Caco-2 (cell line): ENCODE measurements at regions not wholly inside any gene's neighbourhood (a gene's known extent, or its start where the extent isn't known, plus 50 kb on each side); places are given as distances from the start of the nearest gene placed in this dataset.

ENCODE experiments used
- BruUV-seq: library from RNA; stranded (reverse); fragments of 400-500 nt; replicated peaks from 2 replicates; lab custom pipeline; 2021; lab: Mats Ljungman, UMichigan
- CTCF ChIA-PET: fragments of 300-600 bp; sonication (Branson Sonifier 250); formaldehyde crosslinking; loops from one replicate; lab custom pipeline; 2022; ENCODE audit warnings: antibody characterized with exemption; lab: Charles Lee
- POLR2A ChIA-PET: fragments of 300-600 bp; sonication (Branson Sonifier 250); formaldehyde crosslinking; loops from one replicate; lab custom pipeline; 2022; ENCODE audit warnings: antibody characterized with exemption; lab: Charles Lee
- DNase-seq, 2 experiments: peaks; one replicate each; pipeline versions ENCODE4 v3.0.0 to v3.0.0-alpha.2; 2020 to 2022
- H3K27me3 ChIP-seq: replicated peaks from 2 replicates; pipeline ENCODE4 v1.6.0; 2011; ENCODE audit warnings: low read length; ENCODE audit not compliant: control insufficient read depth, insufficient read depth
- H3K36me3 ChIP-seq: 2 replicates; pipeline ENCODE4 v1.5.1; 2011; ENCODE audit warnings: low read length; ENCODE audit not compliant: control insufficient read depth, insufficient read depth
- H3K4me1 ChIP-seq: fragments of 250-450 bp; sonication (Bioruptor Pico); 2 replicates; pipeline ENCODE4 v1.5.1; 2020; ENCODE audit warnings: mild to moderate bottlenecking
- H3K4me3 ChIP-seq: 2 replicates; pipeline ENCODE4 v1.5.1; 2011; ENCODE audit warnings: low read depth, mild to moderate bottlenecking, control low read depth, low read length
- H3K9me3 ChIP-seq: fragments of 250-450 bp; sonication (Bioruptor Pico); 2 replicates; pipeline ENCODE4 v1.5.1; 2020; ENCODE audit warnings: mild to moderate bottlenecking, moderate library complexity
- H3K27ac Mint-ChIP-seq: one replicate; pipeline ENCODE4 v1.8.0; 2022; ENCODE audit warnings: mixed read lengths; ENCODE audit not compliant: unreplicated experiment
- H3K27me3 Mint-ChIP-seq: one replicate; pipeline ENCODE4 v1.8.0; 2022; ENCODE audit warnings: mixed read lengths; ENCODE audit not compliant: insufficient read depth, unreplicated experiment
- H3K36me3 Mint-ChIP-seq: one replicate; pipeline ENCODE4 v1.8.0; 2022; ENCODE audit warnings: mild to moderate bottlenecking, mixed read lengths; ENCODE audit not compliant: insufficient read depth, unreplicated experiment
- H3K4me1 Mint-ChIP-seq: one replicate; pipeline ENCODE4 v1.8.0; 2022; ENCODE audit warnings: low read depth, mixed read lengths; ENCODE audit not compliant: unreplicated experiment
- H3K4me3 Mint-ChIP-seq: one replicate; pipeline ENCODE4 v1.8.0; 2022; ENCODE audit warnings: mild to moderate bottlenecking, moderate library complexity, mixed read lengths; ENCODE audit not compliant: unreplicated experiment
- H3K9me3 Mint-ChIP-seq: one replicate; pipeline ENCODE4 v1.8.0; 2022; ENCODE audit warnings: mixed read lengths; ENCODE audit not compliant: unreplicated experiment
- CTCF ChIP-seq, 2 experiments: fragments of 200-600 bp in 1 of 2; IDR thresholded peaks; 1 replicate in 1 of 2; 2 replicates in 1 of 2; pipeline versions ENCODE4 v1.5.1 to v1.8.0; 2011 to 2022; ENCODE audit warnings: antibody characterized with exemption in 1 of 2, control low read depth in 1 of 2, inconsistent platforms in 1 of 2, low read depth in 1 of 2, low read length in 1 of 2, mild to moderate bottlenecking in 1 of 2, moderate library complexity in 1 of 2; ENCODE audit not compliant: insufficient read depth in 1 of 2, severe bottlenecking in 1 of 2, unreplicated experiment in 1 of 2
- intact Hi-C: fragments of 100-400 bp; cut with micrococcal nuclease; formaldehyde crosslinking; loops from one replicate; pipeline ENCODE4 v1.10.0; 2022; ENCODE audit not compliant: unreplicated experiment

GRCh38 chr9:113805486-113806132, 70.5 kb upstream of the ZNF618 start:
- H3K27me3 ChIP-seq, result no peaks in the 10 kb centered on the region; the same call in 1 of the 2 replicates
- Mint-ChIP-seq H3K27ac (no peak overlapping the region), H3K27me3 (peaks cover 3% of the 10 kb centered on the region), H3K4me1 (no peaks in the 10 kb centered on the region), H3K4me3 (no peak overlapping the region), H3K36me3 (no peaks in the 10 kb centered on the region), H3K9me3 (no peaks in the 10 kb centered on the region)
- no peaks in the 10 kb centered on the region for H3K36me3 ChIP-seq
- no peaks in the 10 kb centered on the region for H3K9me3 ChIP-seq
- no peak for DNase-seq
- no peak for TF ChIP-seq CTCF (IDR thresholded peaks at IDR 0.05; ENCODE audit: insufficient read depth in 1 of 2, low read depth in 1 of 2, low read length in 1 of 2, severe bottlenecking in 1 of 2, unreplicated experiment in 1 of 2)
- no TSS peak for BruUV-seq
- H3K4me3 ChIP-seq, result no peak overlapping the region
- POLR2A ChIA-PET, result no interaction called here
- no peaks in the 10 kb centered on the region for H3K4me1 ChIP-seq
- CTCF ChIA-PET, result no interaction called here
- intact Hi-C loops, result loop anchor here (2.0 to 5.0 kb wide), 5 partner anchors 71 to 275 kb away; partner anchors contain the start of gene ZNF618

DNA sequence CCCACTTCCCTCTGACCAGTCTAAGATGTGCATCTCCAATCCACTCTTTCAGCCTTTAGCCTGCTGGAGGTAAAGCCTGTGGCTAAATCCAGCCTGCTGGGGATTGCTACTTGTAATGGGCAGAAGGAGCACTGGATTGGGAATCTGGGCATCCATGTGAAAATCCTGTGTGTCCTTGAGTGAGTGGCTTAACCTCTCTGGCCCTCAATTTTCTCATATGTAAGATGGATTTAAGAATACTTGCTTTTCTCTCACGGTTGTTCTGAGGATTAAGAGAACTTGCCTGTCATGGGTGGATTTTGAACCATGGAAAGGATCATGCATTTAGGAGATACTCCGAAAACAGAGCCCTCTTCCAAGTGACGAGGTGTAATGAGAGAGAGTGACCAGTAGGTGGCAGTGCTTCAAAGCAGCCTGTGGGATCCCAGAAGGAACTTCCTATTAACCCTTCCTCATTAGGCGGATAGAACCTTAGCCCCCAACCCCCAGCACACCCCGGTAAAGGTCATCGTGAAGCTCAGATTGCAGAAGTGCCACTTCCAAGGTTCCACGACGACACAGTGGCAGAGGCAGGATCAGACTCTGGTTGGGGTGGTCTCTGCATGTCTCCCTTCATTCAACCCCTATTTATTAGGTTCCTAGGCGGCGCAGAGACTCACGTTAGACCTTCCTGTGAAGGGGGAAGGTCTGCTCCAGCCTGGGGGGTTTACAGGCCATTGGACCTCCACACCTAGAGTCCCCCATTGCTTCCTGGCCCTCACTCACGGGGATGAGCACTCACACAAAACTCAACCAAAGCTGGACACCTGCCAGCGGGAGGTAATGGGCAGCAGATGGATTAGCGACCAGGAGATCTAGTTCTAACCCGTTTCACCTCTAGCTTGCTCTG, 68.7 kb upstream of the ZNF618 start:
- no peak overlapping the region for H3K4me3 ChIP-seq
- peak; percentile 46 to 52 for DNase-seq
- peaks cover 3% of the 10 kb centered on the region for H3K27me3 Mint-ChIP-seq
- H3K27me3 ChIP-seq, result no peaks in the 10 kb centered on the region; the same call in 1 of the 2 replicates
- H3K36me3 ChIP-seq, result no peaks in the 10 kb centered on the region
- POLR2A ChIA-PET, result no interaction called here
- H3K4me1 ChIP-seq, result no peaks in the 10 kb centered on the region
- no peaks in the 10 kb centered on the region for H3K36me3 Mint-ChIP-seq
- no peaks in the 10 kb centered on the region for H3K9me3 ChIP-seq
- H3K4me3 Mint-ChIP-seq, result no peak overlapping the region
- H3K9me3 Mint-ChIP-seq, result no peaks in the 10 kb centered on the region
- no peak overlapping the region for H3K27ac Mint-ChIP-seq
- no TSS peak for BruUV-seq
- no peaks in the 10 kb centered on the region for H3K4me1 Mint-ChIP-seq
- TF ChIP-seq CTCF (IDR thresholded peaks at IDR 0.05; ENCODE audit: insufficient read depth in 1 of 2, low read depth in 1 of 2, low read length in 1 of 2, severe bottlenecking in 1 of 2, unreplicated experiment in 1 of 2), result peak; percentile 78 to 89
- intact Hi-C loops, result loop anchor here (2.0 to 5.0 kb wide), 5 partner anchors 69 to 273 kb away; partner anchors contain the start of gene ZNF618
- CTCF ChIA-PET, result no interaction called here
